Ovary (tissue), 7 donors: ENCODE measurements at regions not wholly inside any gene's neighbourhood (a gene's known extent, or its start where the extent isn't known, plus 50 kb on each side); places are given as distances from the start of the nearest gene placed in this dataset.
"Not testable (repeated sequence)": the region's sequence is repeated elsewhere in the genome, so short reads cannot be mapped to it uniquely, and the experiment has no call there.

Source experiments
- DNase-seq, 5 donors: peaks; one replicate each; pipeline ENCODE4 v3.0.0-alpha.2; 2019 to 2020
- H3K27ac ChIP-seq, 2 donors: fragments of 200-600 bp; one replicate each; pipeline versions ENCODE4 v1.5.1 to v1.8.0; 2019 to 2022
- H3K27me3 ChIP-seq: fragments of 200-600 bp; one replicate; pipeline ENCODE4 v1.8.0; 2022
- H3K36me3 ChIP-seq: fragments of 200-600 bp; sonication (generic); one replicate; pipeline ENCODE4 v1.5.1; 2019
- H3K4me1 ChIP-seq: one replicate; pipeline ENCODE4 v1.8.1; 2013; ENCODE audit warnings: mild to moderate bottlenecking, moderate library complexity; ENCODE audit not compliant: insufficient read depth
- H3K4me3 ChIP-seq: fragments of 200-600 bp; sonication (generic); one replicate; pipeline ENCODE4 v1.5.1; 2017
- H3K9me3 ChIP-seq, 2 donors: fragments of 200-600 bp in 1 of 2; sonication (generic) in 1 of 2; one replicate each; pipeline versions ENCODE4 v1.5.1 to v1.8.1; 2013 to 2019; ENCODE audit warnings: mild to moderate bottlenecking in 1 of 2, moderate library complexity in 1 of 2
- CTCF ChIP-seq, 3 donors: fragments of 450-650 bp in 2 of 3; fragments of 200-600 bp in 1 of 3; IDR thresholded peaks; one replicate each; pipeline versions ENCODE4 v1.5.1 to v1.8.0; 2016 to 2022; ENCODE audit warnings: antibody characterized with exemption in 3 of 3, mild to moderate bottlenecking in 1 of 3
- EP300 ChIP-seq: sonication (generic); formaldehyde crosslinking; IDR thresholded peaks from one replicate; pipeline ENCODE4 v1.6.1; 2017; ENCODE audit warnings: antibody characterized with exemption
- POLR2A ChIP-seq: fragments of 450-650 bp; IDR thresholded peaks from one replicate; pipeline ENCODE4 v1.6.1; 2017; ENCODE audit warnings: antibody characterized with exemption, mild to moderate bottlenecking, moderate library complexity
- WGBS, 3 donors: extraction: QIAGEN DNeasy Blood & Tissue Kit in 1 of 3; methylation state at CpG; one replicate each; pipeline versions ENCODE4 v1.1.5 to v1.1.7; 2013 to 2017; 5-methylcytosine and 5-hydroxymethylcytosine counted together
- intact Hi-C, 4 donors: fragments of 100-400 bp; cut with DNase I; formaldehyde crosslinking; loops; one replicate each; pipeline versions ENCODE4 v1.11.0 to v1.15.1; 2022 to 2023
- donor health status: DM: no; HTN: no; CAD: no; lungs with moderate emphysema.
- donor health status: DM: no; HTN: no; CAD: no.
- donor health status: Bipolar disorder and iron deficiency.
- donor health status: DM: no; HTN: no; CAD: no.
- donor health status: DM: yes; HTN: yes; CAD: no.

- Histone ChIP-seq H3K9me3 (no peaks in the 10 kb centered on the region), H3K36me3 (no peaks in the 10 kb centered on the region), H3K27ac (no peak overlapping the region), H3K27me3 (no peaks in the 10 kb centered on the region), H3K4me3 (no peak overlapping the region), H3K4me1 (no peaks in the 10 kb centered on the region)
- no peak for DNase-seq
- 13 to 34% (median 21%) methylated on average over 2 of the region's 2 CpGs for WGBS, 3 donors
- intact Hi-C loops: no loop called here
- TF ChIP-seq EP300: no peak
- TF ChIP-seq POLR2A: no peak
- no peak for TF ChIP-seq CTCF (IDR thresholded peaks at IDR 0.05)
These were observed 70.6 kb upstream of the RASGRP1 start for GRCh38 chr15:38635170-38635569.

- Histone ChIP-seq H3K27me3 (no peaks in the 10 kb centered on the region), H3K4me3 (no peak overlapping the region), H3K27ac (no peak overlapping the region), H3K9me3 (no peaks in the 10 kb centered on the region), H3K4me1 (no peaks in the 10 kb centered on the region), H3K36me3 (no peaks in the 10 kb centered on the region)
- WGBS, 3 donors: 45 to 53% (median 49%) methylated on average over 4 of the region's 4 CpGs
- TF ChIP-seq EP300 (no peak), POLR2A (no peak), CTCF (IDR thresholded peaks at IDR 0.05) (no peak)
- intact Hi-C loops: no loop called here
- DNase-seq: no peak
These were observed 72.0 kb upstream of the RASGRP1 start for GRCh38 chr15:38636597-38636996.

- H3K27ac ChIP-seq: no peak overlapping the region
- H3K4me1 ChIP-seq: no peaks in the 10 kb centered on the region
- intact Hi-C loops: no loop called here
- WGBS, 3 donors: 59 to 73% (median 66%) methylated on average over 2 of the region's 2 CpGs
- H3K27me3 ChIP-seq: no peaks in the 10 kb centered on the region
- H3K36me3 ChIP-seq: no peaks in the 10 kb centered on the region
- DNase-seq: no peak
- H3K4me3 ChIP-seq: no peak overlapping the region
- TF ChIP-seq POLR2A (no peak), EP300 (no peak), CTCF (IDR thresholded peaks at IDR 0.05) (no peak)
- no peaks in the 10 kb centered on the region for H3K9me3 ChIP-seq
These were observed 73.5 kb upstream of the RASGRP1 start for GRCh38 chr15:38638126-38638525.

GRCh38 chr15:38638811-38639210 is 74.2 kb upstream of the RASGRP1 start:
- no peak overlapping the region for H3K27ac ChIP-seq
- WGBS, 3 donors: 84 to 98% (median 93%) methylated on average over 4 of the region's 4 CpGs
- no peaks in the 10 kb centered on the region for H3K36me3 ChIP-seq
- TF ChIP-seq EP300 (no peak), POLR2A (no peak)
- H3K4me1 ChIP-seq: no peaks in the 10 kb centered on the region
- no peak for DNase-seq
- intact Hi-C loops: no loop called here
- H3K27me3 ChIP-seq: no peaks in the 10 kb centered on the region
- no peaks in the 10 kb centered on the region for H3K9me3 ChIP-seq
- H3K4me3 ChIP-seq: no peak overlapping the region

GRCh38 chr15:38642689-38643270 is 78.2 kb upstream of the RASGRP1 start:
- no peaks in the 10 kb centered on the region for H3K27me3 ChIP-seq
- 70 to 87% (median 80%) methylated on average over 3 of the region's 3 CpGs for WGBS, 3 donors
- DNase-seq: no peak
- no peak overlapping the region for H3K27ac ChIP-seq
- no peak overlapping the region for H3K4me3 ChIP-seq
- H3K36me3 ChIP-seq: no peaks in the 10 kb centered on the region
- H3K9me3 ChIP-seq: no peaks in the 10 kb centered on the region
- no peak for TF ChIP-seq POLR2A
- no peak for TF ChIP-seq EP300
- TF ChIP-seq CTCF (IDR thresholded peaks at IDR 0.05): no peak
- H3K4me1 ChIP-seq: no peaks in the 10 kb centered on the region
- intact Hi-C loops: no loop called here

GRCh38 chr15:38644353-38644752 is 79.7 kb upstream of the RASGRP1 start:
- H3K9me3 ChIP-seq, H3K27me3 ChIP-seq, H3K27ac ChIP-seq, DNase-seq, H3K36me3 ChIP-seq, intact Hi-C loops, H3K4me1 ChIP-seq, H3K4me3 ChIP-seq: not testable (repeated sequence)
- WGBS, 3 donors: 88 to 93% (median 90%) methylated on average over 3 of the region's 3 CpGs
